Islet of Langerhans (tissue), 1 donor: ENCODE measurements at regions not wholly inside any gene's neighbourhood (a gene's known extent, or its start where the extent isn't known, plus 50 kb on each side); places are given as distances from the start of the nearest gene placed in this dataset.

Experiments
- FAIRE-seq: peaks from one replicate; lab custom pipeline; 2011; peaks lifted over from hg19 to GRCh38; lab: Jason Lieb, UNC

- peak; percentile 13 for FAIRE-seq
Observed at GRCh38 chr2:54360055-54360792, 95.9 kb upstream of the SPTBN1 start.

- FAIRE-seq = no peak
Observed at GRCh38 chr2:54364409-54364808, 91.7 kb upstream of the SPTBN1 start.

GRCh38 chr2:54365661-54366060 is 90.5 kb upstream of the SPTBN1 start:
- FAIRE-seq = no peak

GRCh38 chr2:54366487-54367280 is 89.4 kb upstream of the SPTBN1 start:
- FAIRE-seq = peak; percentile 51

- no peak for FAIRE-seq
Observed at GRCh38 chr2:54370405-54371104, 85.6 kb upstream of the SPTBN1 start.

GRCh38 chr2:54371460-54372065 is 84.6 kb upstream of the SPTBN1 start:
- FAIRE-seq = no peak

GRCh38 chr2:54372361-54372760 is 83.8 kb upstream of the SPTBN1 start:
- FAIRE-seq = no peak

GRCh38 chr2:54373855-54374254 is 82.3 kb upstream of the SPTBN1 start:
- FAIRE-seq = no peak

- FAIRE-seq = no peak
Observed at GRCh38 chr2:54374591-54375364, 81.3 kb upstream of the SPTBN1 start.

- no peak for FAIRE-seq
Observed at GRCh38 chr2:54377451-54377850, 78.7 kb upstream of the SPTBN1 start.

GRCh38 chr2:54377901-54378493 is 78.1 kb upstream of the SPTBN1 start:
- no peak for FAIRE-seq

GRCh38 chr2:54380670-54381069 is 75.5 kb upstream of the SPTBN1 start:
- no peak for FAIRE-seq

- no peak for FAIRE-seq
Observed at GRCh38 chr2:54381293-54381692, 74.8 kb upstream of the SPTBN1 start.

GRCh38 chr2:54382601-54383000 is 73.5 kb upstream of the SPTBN1 start:
- FAIRE-seq = no peak

GRCh38 chr2:54384301-54385203 is 71.6 kb upstream of the SPTBN1 start:
- no peak for FAIRE-seq

- FAIRE-seq = no peak
Observed at GRCh38 chr2:54385271-54385670, 70.9 kb upstream of the SPTBN1 start.

GRCh38 chr2:54386585-54386984 is 69.5 kb upstream of the SPTBN1 start:
- no peak for FAIRE-seq

GRCh38 chr2:54387059-54387991 is 68.8 kb upstream of the SPTBN1 start:
- no peak for FAIRE-seq

- FAIRE-seq = no peak
Observed at GRCh38 chr2:54388076-54388475, 68.1 kb upstream of the SPTBN1 start.
